Activated CD8-positive, alpha-beta T cell treated with anti-CD3 and anti-CD28 coated beads for 36 hours (primary cell): ENCODE measurements at regions not wholly inside any gene's neighbourhood (a gene's known extent, or its start where the extent isn't known, plus 50 kb on each side); places are given as distances from the start of the nearest gene placed in this dataset.

Source experiments
- ATAC-seq: fragments of 200-7000 bp; cut with Tn5 transposase; one replicate; pipeline ENCODE4 v1.10.0; 2021; ENCODE audit warnings: mild to moderate bottlenecking, moderate library complexity
- CTCF ChIA-PET: fragments of 350-600 bp; sonication (Branson Sonifier 250); formaldehyde crosslinking; loops from one replicate; lab custom pipeline; 2021; ENCODE audit warnings: antibody characterized with exemption; lab: Charles Lee
- POLR2A ChIA-PET: fragments of 350-600 bp; sonication (Branson Sonifier 250); formaldehyde crosslinking; loops from one replicate; lab custom pipeline; 2021; ENCODE audit warnings: antibody characterized with exemption; lab: Charles Lee
- DNase-seq: peaks from one replicate; pipeline ENCODE4 v3.0.0-alpha.2; 2020
- H3K27ac Mint-ChIP-seq: one replicate; pipeline ENCODE4 v1.8.0; 2021; ENCODE audit warnings: mild to moderate bottlenecking, mixed read lengths
- H3K27me3 Mint-ChIP-seq: one replicate; pipeline ENCODE4 v1.8.0; 2021; ENCODE audit warnings: mixed read lengths
- H3K36me3 Mint-ChIP-seq: one replicate; pipeline ENCODE4 v1.8.0; 2021; ENCODE audit warnings: low read depth, mixed read lengths
- H3K4me1 Mint-ChIP-seq: one replicate; pipeline ENCODE4 v1.8.0; 2021; ENCODE audit warnings: low read depth, mixed read lengths
- H3K4me3 Mint-ChIP-seq: one replicate; pipeline ENCODE4 v1.8.0; 2021; ENCODE audit warnings: mild to moderate bottlenecking, moderate library complexity, mixed read lengths
- H3K9me3 Mint-ChIP-seq: one replicate; pipeline ENCODE4 v1.8.0; 2021; ENCODE audit warnings: mixed read lengths
- CTCF ChIP-seq: fragments of 200-600 bp; IDR thresholded peaks from one replicate; pipeline ENCODE4 v1.8.0; 2022; ENCODE audit warnings: antibody characterized with exemption, mild to moderate bottlenecking
- intact Hi-C: fragments of 100-400 bp; cut with micrococcal nuclease; formaldehyde crosslinking; loops from one replicate; pipeline ENCODE4 v1.10.0; 2022

- Mint-ChIP-seq H3K4me3 (no peak overlapping the region), H3K27ac (no peak overlapping the region), H3K36me3 (no peaks in the 10 kb centered on the region), H3K4me1 (no peaks in the 10 kb centered on the region), H3K9me3 (no peaks in the 10 kb centered on the region), H3K27me3 (peaks cover 6% of the 10 kb centered on the region)
- CTCF ChIA-PET = interaction anchor here (0.8 to 1.9 kb wide), 11 partner anchors 13 to 627 kb away, joined by 3 to 18 read pairs (median 5); partner anchors contain the start of genes NECTIN1 and USP2
- peak; percentile 80 for DNase-seq
- POLR2A ChIA-PET = no interaction called here
- intact Hi-C loops = loop anchor here (5.0 to 10.0 kb wide), 2 partner anchors 51 to 624 kb away; no protein-coding TSS in a partner anchor
- peak; percentile 87 for ATAC-seq
- peak; percentile 99 for TF ChIP-seq CTCF
Measured at GRCh38 chr11:119481021-119481666, 58.2 kb upstream of the THY1 start.

GRCh38 chr11:119480380-119481020, 57.5 kb upstream of the THY1 start:
- no peak overlapping the region for H3K4me3 Mint-ChIP-seq
- TF ChIP-seq CTCF = no peak
- H3K27ac Mint-ChIP-seq = no peak overlapping the region
- H3K36me3 Mint-ChIP-seq = no peaks in the 10 kb centered on the region
- DNase-seq (no peak), ATAC-seq (no peak)
- peaks cover 6% of the 10 kb centered on the region for H3K27me3 Mint-ChIP-seq
- intact Hi-C loops = loop anchor here (5.0 to 10.0 kb wide), 2 partner anchors 52 to 624 kb away; no protein-coding TSS in a partner anchor
- H3K4me1 Mint-ChIP-seq = no peaks in the 10 kb centered on the region
- ChIA-PET CTCF (interaction anchor here (0.8 to 1.9 kb wide), 12 partner anchors 14 to 628 kb away, joined by 3 to 18 read pairs (median 4); partner anchors contain the start of genes NECTIN1 and USP2), POLR2A (no interaction called here)
- H3K9me3 Mint-ChIP-seq = no peaks in the 10 kb centered on the region

- Mint-ChIP-seq H3K27ac (no peak overlapping the region), H3K9me3 (no peaks in the 10 kb centered on the region), H3K27me3 (peaks cover 6% of the 10 kb centered on the region), H3K4me3 (no peak overlapping the region), H3K36me3 (no peaks in the 10 kb centered on the region), H3K4me1 (no peaks in the 10 kb centered on the region)
- intact Hi-C loops = loop anchor here (5.0 to 10.0 kb wide), 2 partner anchors 53 to 625 kb away; no protein-coding TSS in a partner anchor
- POLR2A ChIA-PET = no interaction called here
- CTCF ChIA-PET = interaction anchor here (0.7 to 1.9 kb wide), 11 partner anchors 15 to 629 kb away, joined by 3 to 18 read pairs (median 5); partner anchors contain the start of genes NECTIN1 and USP2
- ATAC-seq (no peak), DNase-seq (no peak)
- TF ChIP-seq CTCF = peak; percentile 17
Measured at GRCh38 chr11:119479685-119480275, 56.8 kb upstream of the THY1 start.

- H3K4me1 Mint-ChIP-seq = no peaks in the 10 kb centered on the region
- no peaks in the 10 kb centered on the region for H3K36me3 Mint-ChIP-seq
- ChIA-PET POLR2A (no interaction called here), CTCF (no interaction called here)
- no peak overlapping the region for H3K27ac Mint-ChIP-seq
- intact Hi-C loops = no loop called here
- no peak for DNase-seq
- no peak for TF ChIP-seq CTCF
- no peak overlapping the region for H3K4me3 Mint-ChIP-seq
- no peaks in the 10 kb centered on the region for H3K9me3 Mint-ChIP-seq
- H3K27me3 Mint-ChIP-seq = peaks cover 11% of the 10 kb centered on the region
- ATAC-seq = no peak
Measured at GRCh38 chr11:119478711-119479285, 55.8 kb upstream of the THY1 start.
